CD4-positive, alpha-beta T cell treated with Interleukin-15 for 1 hour (primary cell): ENCODE measurements at regions not wholly inside any gene's neighbourhood (a gene's known extent, or its start where the extent isn't known, plus 50 kb on each side); places are given as distances from the start of the nearest gene placed in this dataset.
"Not testable (repeated sequence)": the region's sequence is repeated elsewhere in the genome, so short reads cannot be mapped to it uniquely, and the experiment has no call there.

ENCODE experiments used
- DNase-seq: peaks from one replicate; pipeline ENCODE4 v3.0.0-alpha.2; 2020

DNA sequence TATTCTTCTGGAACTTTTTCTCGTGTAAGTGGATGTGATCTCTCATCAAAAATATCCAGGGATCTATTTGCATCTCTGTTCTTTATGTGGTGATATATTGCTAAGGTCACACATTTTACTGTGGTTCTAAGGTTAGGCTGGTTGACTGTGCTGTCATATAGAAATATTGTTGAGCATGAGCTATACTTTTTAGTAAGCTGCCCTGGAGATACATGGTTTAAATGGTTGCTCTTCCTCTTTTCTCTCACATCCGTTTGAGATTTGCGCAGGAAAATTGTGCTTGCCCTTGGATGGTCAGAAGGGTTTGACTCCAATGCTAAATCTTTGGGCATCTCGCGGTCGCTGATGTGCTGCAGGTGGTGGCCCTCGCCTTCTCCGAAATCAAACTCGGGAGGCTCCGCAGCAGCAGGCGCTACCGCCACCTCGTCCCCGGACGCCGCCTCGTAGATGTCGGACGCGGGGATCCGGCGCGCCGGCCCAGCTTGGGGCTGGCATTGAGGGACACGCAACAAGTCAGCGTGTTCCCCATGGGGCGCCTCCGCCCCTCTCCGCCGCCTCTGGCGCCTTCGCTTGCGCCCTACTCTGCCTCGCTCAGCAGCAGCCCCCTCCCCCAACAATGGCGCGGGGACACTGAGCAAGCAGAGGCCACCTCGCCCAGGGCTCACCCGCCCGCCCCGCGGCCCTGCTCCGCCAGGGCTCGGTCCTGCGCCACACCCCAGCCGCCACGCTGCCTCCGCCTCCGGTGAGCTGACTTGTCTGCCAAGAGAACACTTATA, 154.5 kb downstream of the MSN start:
- peak; percentile 30 for DNase-seq

DNA sequence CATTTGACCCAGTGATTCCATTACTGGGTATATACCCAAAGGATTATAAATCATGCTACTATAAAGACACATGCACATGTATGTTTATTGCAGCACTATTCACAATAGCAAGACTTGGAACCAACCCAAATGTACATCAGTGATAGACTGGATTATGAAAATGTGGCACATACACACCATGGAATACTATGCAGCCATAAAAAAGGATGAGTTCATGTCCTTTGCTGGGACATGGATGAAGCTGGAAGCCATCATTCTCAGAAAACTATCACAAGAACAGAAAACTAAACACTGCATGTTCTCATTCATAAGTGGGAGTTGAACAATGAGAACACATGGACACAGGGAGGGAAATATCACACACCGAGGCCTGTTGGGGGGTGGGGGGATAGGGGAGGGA, 152.5 kb downstream of the MSN start:
- not testable (repeated sequence) for DNase-seq

DNA sequence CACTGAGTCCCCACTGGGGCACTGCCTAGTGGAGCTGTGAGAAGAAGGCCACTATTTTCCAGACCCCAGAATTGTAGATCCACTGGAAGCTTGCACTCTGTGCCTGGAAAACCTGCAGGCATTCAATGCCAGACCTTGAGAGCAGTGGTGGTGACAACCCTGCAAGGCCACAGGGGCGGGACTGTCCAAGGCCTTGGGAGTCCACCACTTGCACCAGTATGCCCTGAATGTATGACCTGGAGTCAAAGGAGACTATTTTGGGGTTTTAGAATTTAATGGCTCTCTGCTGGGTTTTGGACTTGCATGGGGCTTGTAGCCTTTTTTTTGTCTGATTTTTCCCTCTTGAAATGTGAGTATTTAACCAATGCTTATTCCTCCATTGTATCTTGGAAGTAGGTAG, 145.8 kb downstream of the MSN start:
- DNase-seq, result no peak

DNA sequence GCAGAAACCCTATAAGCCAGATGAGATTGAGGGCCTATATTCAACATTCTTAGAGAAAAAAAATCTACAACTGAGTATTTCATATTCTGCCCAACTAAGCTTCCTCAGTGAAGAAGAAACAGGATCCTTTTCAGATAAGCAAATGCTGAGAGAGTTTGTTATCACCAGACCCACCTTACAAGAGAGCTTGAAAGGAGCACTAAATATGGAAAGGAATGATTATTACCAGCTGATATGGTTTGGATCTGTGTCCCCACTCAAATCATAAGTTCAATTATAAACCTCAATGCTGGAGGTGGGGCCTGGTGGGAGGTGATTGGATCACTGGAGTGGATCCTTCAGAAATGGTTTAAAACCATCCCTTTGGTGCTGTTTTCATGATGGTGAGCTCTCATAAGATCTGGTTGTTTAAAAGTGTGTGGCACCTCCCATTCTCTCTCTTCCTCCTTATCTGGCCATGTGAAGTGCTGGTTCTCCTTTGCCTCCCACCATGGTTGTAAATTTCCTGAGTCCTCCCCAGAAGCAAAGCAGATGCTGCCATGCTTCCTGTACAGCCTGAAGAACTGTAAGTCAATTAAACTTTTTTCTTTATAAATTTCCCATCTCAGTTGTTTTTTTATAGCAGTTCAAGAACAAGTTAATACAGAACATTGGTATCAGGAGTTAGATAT, 144.2 kb downstream of the MSN start:
- DNase-seq, result no peak
